ENCODE measurements at regions not wholly inside any gene's neighbourhood (a gene's known extent, or its start where the extent isn't known, plus 50 kb on each side); places are given as distances from the start of the nearest gene placed in this dataset.

DNA sequence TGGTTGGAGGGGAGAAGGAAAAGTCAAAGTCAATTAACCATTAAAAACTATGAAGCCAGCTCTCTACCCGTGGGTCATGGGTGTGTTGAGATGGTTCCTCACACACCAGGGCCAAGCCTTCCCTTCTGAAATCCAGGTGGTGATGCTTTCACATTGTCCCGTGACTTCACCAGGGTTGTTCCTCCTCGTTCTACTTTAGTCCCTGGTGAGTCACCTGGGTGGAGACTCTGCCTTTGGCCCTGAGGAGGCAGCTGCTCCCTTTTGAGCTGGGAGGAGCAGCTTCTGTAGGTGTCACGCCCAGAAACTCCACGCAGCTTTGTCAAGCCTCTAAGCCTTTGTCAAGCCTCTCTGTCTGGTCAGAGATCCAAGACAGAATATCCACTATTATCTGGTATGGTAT is 348.3 kb downstream of the BMP4 start:
- H3K4me1 ChIP-seq = no peaks in the 10 kb centered on the region
- H3K36me3 ChIP-seq = no peaks in the 10 kb centered on the region
- WGBS, 2 donors = 12 to 61% methylated on average over 5 of the region's 5 CpGs
- H3K4me3 ChIP-seq = no peak overlapping the region
- no peaks in the 10 kb centered on the region for H3K9me3 ChIP-seq
- intact Hi-C loops (cut with DNase I) = no loop called here
- no peak overlapping the region for H3K27ac ChIP-seq
- no peak for DNase-seq
- no peaks in the 10 kb centered on the region for H3K27me3 ChIP-seq
- no peak for TF ChIP-seq EP300 (IDR thresholded peaks at IDR 0.05)
- no peak for TF ChIP-seq POLR2A (IDR thresholded peaks at IDR 0.05)
- TF ChIP-seq, protein P1, sequence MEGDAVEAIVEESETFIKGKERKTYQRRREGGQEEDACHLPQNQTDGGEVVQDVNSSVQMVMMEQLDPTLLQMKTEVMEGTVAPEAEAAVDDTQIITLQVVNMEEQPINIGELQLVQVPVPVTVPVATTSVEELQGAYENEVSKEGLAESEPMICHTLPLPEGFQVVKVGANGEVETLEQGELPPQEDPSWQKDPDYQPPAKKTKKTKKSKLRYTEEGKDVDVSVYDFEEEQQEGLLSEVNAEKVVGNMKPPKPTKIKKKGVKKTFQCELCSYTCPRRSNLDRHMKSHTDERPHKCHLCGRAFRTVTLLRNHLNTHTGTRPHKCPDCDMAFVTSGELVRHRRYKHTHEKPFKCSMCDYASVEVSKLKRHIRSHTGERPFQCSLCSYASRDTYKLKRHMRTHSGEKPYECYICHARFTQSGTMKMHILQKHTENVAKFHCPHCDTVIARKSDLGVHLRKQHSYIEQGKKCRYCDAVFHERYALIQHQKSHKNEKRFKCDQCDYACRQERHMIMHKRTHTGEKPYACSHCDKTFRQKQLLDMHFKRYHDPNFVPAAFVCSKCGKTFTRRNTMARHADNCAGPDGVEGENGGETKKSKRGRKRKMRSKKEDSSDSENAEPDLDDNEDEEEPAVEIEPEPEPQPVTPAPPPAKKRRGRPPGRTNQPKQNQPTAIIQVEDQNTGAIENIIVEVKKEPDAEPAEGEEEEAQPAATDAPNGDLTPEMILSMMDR (IDR thresholded peaks at IDR 0.05) = no peak
- TF ChIP-seq POLR2AphosphoS5 (IDR thresholded peaks at IDR 0.05) = no peak

DNA sequence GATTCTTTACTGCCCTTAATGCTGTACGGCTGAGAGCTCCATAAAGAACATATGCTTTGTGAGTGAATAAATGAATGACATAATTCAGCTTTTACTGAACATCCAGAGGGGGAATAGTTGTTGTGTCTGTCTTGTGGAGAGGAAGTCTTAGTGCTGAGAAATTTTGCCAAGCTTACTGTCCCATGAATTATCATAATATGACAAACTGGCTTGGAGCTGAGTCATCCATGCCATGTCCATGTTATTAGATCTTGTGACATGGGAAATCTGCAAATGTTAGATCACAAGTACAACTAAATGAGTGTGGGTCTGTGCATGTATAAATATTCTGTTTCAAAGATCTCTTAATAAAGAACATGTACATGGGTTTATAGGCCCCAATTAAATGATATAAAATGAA is 350.4 kb downstream of the BMP4 start:
- H3K27me3 ChIP-seq = no peaks in the 10 kb centered on the region
- WGBS, 2 donors = 86% methylated on average over 1 of the region's 1 CpG
- no peaks in the 10 kb centered on the region for H3K4me1 ChIP-seq
- no peaks in the 10 kb centered on the region for H3K9me3 ChIP-seq
- H3K27ac ChIP-seq = no peak overlapping the region
- no peak for DNase-seq
- TF ChIP-seq, protein P1 (IDR thresholded peaks at IDR 0.05) = no peak
- no peak for TF ChIP-seq EP300 (IDR thresholded peaks at IDR 0.05)
- no peak for TF ChIP-seq POLR2A (IDR thresholded peaks at IDR 0.05)
- TF ChIP-seq POLR2AphosphoS5 (IDR thresholded peaks at IDR 0.05) = no peak
- intact Hi-C loops (cut with DNase I) = no loop called here
- no peak overlapping the region for H3K4me3 ChIP-seq
- H3K36me3 ChIP-seq = no peaks in the 10 kb centered on the region

DNA sequence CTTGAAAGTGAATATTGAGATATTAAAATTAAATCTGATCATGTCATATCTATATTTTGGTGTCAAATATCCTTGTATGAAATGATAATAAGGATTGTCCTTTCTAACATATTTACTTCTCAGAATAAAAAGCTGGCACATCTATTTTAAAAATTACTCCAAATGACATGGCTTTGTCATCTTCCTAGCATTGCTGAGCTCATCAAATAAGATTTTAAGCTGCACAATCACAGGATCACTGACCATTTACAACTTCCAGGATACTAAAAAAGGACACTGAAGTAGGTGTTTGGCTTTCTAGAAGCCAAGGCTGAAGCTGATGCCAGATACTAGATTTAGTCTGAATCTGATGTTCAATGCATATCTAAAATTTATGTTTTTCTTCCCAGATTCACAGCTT is 351.1 kb downstream of the BMP4 start:
- DNase-seq = no peak
- H3K4me3 ChIP-seq = no peak overlapping the region
- no peaks in the 10 kb centered on the region for H3K36me3 ChIP-seq
- no peaks in the 10 kb centered on the region for H3K27me3 ChIP-seq
- no peak overlapping the region for H3K27ac ChIP-seq
- intact Hi-C loops (cut with DNase I) = no loop called here
- no peaks in the 10 kb centered on the region for H3K9me3 ChIP-seq
- H3K4me1 ChIP-seq = no peaks in the 10 kb centered on the region
- TF ChIP-seq, protein P1 (IDR thresholded peaks at IDR 0.05) = no peak
- no peak for TF ChIP-seq POLR2AphosphoS5 (IDR thresholded peaks at IDR 0.05)
- TF ChIP-seq POLR2A (IDR thresholded peaks at IDR 0.05) = no peak
- TF ChIP-seq EP300 (IDR thresholded peaks at IDR 0.05) = no peak

DNA sequence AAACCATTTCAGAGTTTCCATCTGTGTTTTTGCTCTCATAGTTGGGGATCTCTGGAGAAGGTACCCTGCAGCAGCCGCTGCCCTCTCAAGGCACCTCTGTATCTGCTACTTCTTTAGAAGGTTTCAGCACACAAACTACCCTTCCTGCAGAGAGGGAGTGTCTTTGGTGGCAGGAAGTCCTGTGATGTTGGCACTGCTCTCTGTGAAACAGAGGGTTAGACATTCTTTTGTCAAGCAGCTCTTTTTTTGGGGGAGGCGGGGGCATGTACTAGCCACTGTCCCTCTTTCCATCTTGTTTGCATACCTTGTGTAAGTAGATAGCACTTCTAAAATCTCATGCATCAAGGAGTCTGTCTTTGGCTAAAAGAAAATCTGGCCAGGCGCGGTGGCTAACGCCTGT is 352.6 kb downstream of the BMP4 start:
- no peaks in the 10 kb centered on the region for H3K9me3 ChIP-seq
- H3K4me3 ChIP-seq = no peak overlapping the region
- no peaks in the 10 kb centered on the region for H3K4me1 ChIP-seq
- DNase-seq = no peak
- no peaks in the 10 kb centered on the region for H3K36me3 ChIP-seq
- TF ChIP-seq, protein P1 (IDR thresholded peaks at IDR 0.05) = no peak
- TF ChIP-seq EP300 (IDR thresholded peaks at IDR 0.05) = no peak
- no peak for TF ChIP-seq POLR2AphosphoS5 (IDR thresholded peaks at IDR 0.05)
- no peak for TF ChIP-seq POLR2A (IDR thresholded peaks at IDR 0.05)
- intact Hi-C loops (cut with DNase I) = no loop called here
- H3K27ac ChIP-seq = no peak overlapping the region
- WGBS, 2 donors = 93% methylated on average over 5 of the region's 5 CpGs
- no peaks in the 10 kb centered on the region for H3K27me3 ChIP-seq

DNA sequence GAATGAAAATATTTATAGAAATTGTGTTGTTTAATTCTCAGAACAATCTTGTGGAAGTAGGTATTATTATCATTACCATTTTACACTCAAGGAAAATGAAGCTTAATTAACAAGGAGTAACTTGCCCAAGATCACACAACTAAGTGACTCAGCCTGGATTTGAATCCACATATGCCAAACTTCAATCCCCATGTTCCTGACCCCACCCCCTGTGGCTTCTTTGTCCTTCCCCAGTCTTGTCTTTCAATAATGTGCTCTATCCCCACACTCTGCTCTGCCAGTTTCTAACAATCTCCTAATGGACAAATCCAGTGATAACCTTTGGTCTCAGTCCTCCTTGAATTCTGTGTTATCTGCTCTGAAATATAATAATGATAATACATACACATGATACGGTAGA is 355.2 kb downstream of the BMP4 start:
- Histone ChIP-seq H3K4me1 (no peaks in the 10 kb centered on the region), H3K36me3 (no peaks in the 10 kb centered on the region), H3K4me3 (no peak overlapping the region), H3K9me3 (no peaks in the 10 kb centered on the region), H3K27me3 (no peaks in the 10 kb centered on the region), H3K27ac (no peak overlapping the region)
- TF ChIP-seq POLR2AphosphoS5 (IDR thresholded peaks at IDR 0.05) = no peak
- TF ChIP-seq POLR2A (IDR thresholded peaks at IDR 0.05) = no peak
- TF ChIP-seq, protein P1 (IDR thresholded peaks at IDR 0.05) = no peak
- no peak for DNase-seq
- intact Hi-C loops (cut with DNase I) = no loop called here
- WGBS, 2 donors = 79 to 91% methylated on average over 1 of the region's 1 CpG
